GM19455 (cell line): ENCODE measurements at regions not wholly inside any gene's neighbourhood (a gene's known extent, or its start where the extent isn't known, plus 50 kb on each side); places are given as distances from the start of the nearest gene placed in this dataset.
"Not testable (repeated sequence)": the region's sequence is repeated elsewhere in the genome, so short reads cannot be mapped to it uniquely, and the experiment has no call there.

Source experiments
- ATAC-seq: cut with Tn5 transposase; IDR thresholded peaks from one replicate; pipeline ENCODE4 v1.9.1; 2021; ENCODE audit not compliant: unreplicated experiment

DNA sequence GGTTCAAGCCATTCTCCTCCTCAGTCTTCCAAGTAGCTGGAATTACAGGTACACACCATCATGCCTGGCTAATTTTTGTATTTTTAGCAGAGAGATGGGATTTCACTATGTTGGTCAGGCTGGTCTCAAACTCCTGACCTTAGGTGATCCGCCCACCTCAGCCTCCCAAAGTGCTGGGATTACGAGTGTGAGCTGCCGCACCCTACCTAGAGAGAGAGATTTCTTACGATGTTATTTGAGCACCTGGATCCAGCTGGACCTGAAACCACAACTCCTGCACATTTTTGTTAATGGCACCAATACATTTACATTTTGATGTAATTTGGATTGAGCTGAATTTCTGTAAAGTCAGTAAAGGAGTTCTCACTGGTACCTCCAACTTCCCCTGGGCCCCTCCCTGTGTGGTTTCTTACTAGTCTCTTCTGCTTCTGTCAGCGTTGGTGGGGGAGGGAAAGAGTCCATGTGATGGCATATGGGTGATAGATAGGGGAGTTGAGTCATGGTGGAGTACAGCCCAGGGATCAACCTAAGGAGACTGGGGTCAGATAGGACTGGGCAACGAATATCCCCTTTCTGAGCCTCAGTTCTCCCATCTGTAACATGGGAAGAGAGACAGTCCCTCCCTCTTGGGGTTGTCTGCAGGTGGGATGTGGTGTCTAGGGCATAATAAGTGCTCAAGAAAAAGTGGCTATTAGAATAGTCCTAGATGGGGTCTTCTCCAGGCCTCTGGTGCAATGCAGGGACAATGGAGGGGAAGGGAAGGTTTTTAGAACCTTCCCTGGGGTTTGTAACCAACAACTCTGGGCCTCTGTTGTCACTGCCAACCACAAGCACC lies 83.3 kb upstream of the MED13L start:
- ATAC-seq = no peak

DNA sequence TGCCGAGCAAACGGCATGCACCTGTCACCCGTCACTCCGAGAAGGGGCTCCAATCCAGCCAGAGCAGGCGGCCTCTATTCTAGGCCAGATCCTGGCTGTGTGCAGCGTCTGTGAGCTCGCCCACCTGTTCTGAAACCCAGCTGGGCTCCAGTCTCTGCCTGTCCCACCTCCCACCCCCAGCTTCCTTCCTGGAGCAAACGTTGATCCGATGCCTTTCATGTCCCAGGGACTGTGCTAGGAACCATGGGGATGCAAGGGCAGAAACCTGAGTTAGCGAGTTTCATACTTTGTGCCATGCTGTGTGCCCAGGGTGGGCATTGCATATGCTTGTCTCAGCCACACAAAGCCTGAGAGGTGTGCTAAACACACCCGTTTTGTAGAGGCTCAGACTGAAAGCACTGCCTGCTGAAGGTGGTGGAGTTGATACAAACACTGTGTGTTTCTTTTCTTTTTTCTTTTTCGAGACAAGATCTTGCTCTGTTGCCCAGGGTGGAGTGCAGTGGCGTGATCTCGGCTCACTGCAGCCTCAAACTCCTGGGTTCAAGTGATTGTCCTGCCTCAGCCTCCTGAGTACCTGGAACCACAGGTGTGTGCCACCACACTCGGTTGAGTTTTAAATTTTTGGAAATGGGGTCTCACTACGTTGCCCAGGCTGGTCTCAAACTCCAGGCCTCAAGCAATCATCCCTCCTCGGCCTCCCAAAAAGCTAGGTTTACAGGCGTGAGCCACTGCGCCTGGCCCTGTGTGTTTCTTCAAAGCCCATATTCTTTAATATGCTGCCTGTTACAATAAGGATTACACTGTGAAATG lies 84.1 kb upstream of the MED13L start:
- no peak for ATAC-seq

DNA sequence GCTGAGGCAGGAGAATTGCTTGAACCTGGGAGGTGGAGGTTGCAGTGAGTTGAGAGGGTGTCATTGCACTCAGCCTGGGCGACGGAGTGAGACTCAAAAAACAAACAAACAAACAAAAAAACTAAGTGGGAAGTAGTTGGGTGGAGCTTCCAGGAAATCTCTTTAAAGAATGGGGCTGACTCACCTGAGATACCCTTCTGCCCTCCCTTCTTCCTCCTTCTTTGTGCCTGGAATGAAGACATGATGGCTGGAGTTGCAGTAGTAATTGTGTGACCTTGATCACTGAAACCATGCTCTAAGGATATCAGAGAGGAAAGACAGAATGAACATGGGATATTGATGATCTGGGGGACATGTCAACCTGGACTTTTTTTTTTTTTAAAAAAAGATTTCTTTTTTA lies 87.6 kb upstream of the MED13L start:
- ATAC-seq = no peak

DNA sequence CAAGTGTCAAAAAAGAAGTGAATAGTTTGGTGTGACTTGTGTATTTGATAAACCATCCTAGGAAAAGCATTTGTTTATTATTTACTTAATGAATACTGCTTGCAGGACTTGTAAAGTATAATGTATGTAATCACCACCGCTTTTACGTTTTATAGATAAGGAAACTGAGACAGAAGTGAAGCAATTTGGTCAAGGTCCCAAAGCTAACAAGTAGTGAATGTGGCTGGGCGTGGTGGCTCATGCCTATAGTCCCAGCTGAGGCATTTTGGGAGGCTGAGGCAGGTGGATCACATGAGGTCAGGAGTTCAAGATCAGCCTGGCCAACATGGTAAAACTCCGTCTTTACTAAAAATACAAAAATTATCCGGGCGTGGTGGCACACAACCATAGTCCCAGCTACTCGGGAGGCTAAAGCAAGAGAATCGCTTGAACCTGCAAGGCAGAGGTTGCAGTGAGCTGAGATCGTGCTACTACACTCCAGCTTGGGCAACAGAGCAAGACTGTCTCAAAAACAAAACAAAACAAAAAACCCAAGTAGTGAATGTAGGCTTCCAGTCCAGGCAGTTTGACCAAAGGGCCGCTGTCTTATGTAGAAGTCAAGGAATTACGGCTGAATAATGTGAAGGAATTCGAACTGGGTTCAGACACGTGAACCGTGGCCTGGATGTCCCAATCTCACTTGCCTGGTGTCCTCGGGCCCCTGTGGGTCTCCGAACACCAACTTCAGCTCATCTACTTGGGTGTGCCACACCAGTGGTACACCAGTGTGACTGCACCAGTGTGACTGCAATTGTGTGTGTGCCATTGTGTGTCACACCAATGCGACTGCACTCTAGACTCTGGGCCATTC lies 88.3 kb upstream of the MED13L start:
- ATAC-seq = no peak

DNA sequence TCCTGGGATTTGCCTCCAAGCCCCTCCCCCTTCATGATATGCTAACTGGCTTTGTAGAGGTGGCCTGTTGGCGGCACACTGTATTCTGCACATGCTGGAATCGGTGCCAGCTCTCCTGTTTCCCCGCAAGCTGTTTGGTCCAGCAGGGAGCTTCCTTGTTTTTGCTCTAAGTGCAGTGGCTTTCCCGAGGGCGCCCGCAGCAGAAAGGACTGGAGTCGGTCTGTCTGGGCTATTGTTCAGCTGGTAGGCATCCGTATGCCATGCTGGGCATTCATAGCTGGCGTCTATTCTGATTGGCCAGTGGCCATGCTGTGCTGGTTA lies 88.9 kb upstream of the MED13L start:
- no peak for ATAC-seq

DNA sequence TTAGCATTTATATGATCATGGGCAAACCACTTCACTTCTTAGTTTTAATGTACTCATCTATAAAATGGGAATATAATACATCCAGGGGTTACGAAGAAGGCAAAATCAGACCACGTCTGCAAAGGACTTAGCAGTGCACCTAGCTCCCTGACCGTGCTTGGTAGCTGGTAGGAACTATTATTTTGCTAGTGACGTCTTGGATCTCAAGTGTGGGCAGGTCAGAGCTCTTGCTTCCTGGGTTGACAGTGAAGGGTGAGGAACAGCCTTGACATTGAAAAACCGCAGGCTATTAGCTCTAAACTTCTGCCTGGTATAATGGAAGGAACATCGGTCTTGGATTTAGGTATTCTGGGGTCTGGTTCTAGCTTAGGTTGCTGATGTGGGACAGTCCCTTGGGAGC lies 89.3 kb upstream of the MED13L start:
- no peak for ATAC-seq

DNA sequence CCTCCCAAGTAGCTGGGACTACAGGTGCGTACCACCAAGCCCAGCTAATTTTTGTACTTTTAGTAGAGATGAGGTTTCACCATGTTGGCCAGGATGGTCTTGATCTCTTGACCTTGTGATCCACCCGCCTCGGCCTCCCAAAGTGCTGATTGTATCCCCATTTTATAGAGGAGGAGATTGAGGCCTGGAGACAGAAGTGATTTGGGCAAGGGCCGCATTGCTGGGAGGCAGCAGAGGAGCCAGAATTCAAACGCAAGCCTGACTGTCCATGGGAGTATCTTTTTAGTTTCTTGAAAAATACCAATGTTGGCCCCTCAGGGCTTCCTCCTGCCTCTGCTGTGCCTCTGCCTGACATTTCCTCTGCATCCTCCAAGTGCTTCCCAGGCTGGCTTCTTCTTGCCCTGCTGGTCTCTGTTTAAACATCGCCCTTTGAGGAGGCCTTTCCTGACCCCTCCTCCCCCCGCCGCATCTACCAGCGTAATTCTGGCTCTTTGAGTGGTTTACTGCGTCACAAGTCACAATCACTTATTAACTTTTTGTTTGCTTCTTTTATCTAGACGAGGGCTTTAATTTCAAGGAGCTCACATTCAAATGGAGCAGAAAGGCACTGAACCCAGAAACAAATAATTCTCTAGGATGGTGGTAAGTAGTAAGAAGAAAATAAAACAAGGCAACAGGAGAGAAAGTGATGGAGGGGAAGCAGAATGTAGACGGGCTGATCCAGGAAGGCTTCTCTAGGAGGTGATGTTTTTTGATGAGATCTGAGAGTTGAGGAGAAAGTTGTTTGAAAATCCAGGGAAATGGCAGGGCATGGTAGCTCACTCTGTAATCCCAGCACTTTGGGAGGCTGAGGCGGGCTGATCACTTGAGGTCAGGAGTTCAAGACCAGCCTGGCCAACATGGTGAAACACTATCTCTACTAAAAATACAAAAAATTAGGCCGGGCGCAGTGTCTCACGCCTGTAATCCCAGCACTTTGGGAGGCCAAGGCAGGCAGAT lies 91.0 kb upstream of the MED13L start:
- no peak for ATAC-seq

DNA sequence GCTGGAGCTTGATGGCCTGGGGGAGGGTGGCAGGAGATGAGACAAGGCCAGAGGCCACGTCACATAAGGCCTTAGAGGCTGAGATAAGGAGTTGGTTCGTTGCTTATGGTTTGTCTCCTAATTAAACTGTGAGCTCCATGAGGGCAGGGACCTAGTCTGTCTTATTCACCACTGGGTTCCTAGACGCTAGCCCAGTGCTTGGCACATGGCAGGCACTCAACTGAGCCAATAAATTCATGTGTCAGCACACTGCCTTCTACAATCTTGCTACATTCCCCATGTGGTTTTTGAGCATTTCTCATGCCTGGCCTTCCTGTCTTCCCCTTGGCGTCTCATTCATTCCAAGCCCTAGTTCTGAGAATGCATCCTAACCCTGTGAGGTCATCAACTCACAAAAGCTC lies 92.5 kb upstream of the MED13L start:
- ATAC-seq = no peak

DNA sequence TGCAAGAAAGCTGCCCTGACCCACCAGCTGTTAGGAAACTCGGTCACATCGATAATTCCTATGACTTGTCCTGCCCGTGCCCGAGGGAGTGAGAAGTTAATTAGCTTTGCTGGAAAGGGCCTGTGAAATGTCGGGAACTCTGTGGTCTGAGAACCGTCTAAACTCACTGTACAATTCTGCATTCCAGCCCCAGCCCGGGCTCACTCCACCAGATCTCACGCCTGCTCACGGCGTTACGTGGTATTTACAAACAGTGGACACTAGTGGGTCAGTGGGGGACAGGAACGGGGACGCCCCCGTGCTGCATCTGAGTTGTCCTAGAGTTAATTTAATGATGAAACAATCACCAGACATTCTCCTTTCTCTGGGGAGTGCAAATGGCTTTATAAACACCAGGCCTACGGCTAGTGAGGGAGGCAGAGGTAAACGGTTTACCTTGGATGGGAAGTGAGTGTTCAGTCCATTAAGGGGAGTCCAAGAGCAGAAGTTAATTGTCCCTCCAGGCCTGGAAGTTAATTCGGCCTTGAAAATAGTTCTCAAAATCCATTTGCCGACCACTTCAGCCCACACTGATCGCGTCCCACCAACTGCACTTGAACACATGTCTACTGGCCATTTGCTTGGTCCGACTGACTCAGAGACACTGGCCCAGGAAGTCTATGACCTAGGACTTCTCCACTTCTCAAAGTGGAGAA lies 93.5 kb upstream of the MED13L start:
- ATAC-seq = no peak

DNA sequence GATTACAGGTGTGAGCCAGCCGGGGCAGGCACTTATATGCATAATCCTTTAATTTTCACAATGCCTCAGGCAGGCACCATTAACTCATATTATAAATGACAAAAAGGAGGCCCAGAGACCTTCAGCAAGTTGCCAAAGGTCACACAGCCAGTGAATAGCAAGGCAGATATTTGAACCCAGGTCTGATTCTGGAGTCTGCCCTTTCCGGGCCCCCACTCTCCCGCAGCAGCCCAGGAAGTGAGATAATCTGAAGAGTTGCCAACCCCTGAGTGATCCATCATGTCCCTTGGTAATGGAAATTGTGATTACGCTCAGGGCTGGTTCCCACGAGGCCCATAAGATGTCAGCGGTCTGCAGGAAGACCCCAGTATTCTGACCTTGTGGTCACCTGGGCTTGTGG lies 95.3 kb upstream of the MED13L start:
- no peak for ATAC-seq

DNA sequence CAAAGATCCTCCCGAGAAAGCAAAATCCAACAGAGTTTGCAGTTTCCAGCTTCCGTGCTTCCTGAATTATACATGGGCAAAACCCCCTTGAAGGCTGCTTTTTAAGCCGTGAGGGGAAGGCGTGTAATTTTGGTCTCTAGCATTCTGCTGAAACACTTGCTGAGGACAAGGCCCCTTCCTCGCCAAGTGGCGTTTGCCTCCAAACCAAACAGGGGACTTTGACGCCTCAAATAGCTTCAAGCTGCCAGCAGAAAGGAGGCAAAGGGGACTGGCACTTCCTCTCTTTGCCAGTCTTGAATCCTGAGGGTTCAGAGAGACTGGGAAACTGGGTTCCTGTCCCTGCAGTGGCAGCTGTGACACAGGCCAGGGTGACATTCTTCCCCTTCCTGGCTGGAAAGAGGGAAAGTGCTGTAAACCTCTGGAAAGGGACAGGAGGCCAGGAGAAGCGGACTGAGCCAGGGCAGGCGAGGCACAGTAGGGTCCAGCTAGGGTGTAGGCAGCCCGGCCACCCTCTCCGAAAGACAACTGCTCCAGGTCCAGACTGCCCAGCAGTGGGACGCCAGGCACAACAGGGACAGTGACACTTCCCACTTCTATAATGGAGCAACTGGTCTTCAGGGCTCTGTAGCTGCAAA lies 96.2 kb upstream of the MED13L start:
- ATAC-seq = no peak

DNA sequence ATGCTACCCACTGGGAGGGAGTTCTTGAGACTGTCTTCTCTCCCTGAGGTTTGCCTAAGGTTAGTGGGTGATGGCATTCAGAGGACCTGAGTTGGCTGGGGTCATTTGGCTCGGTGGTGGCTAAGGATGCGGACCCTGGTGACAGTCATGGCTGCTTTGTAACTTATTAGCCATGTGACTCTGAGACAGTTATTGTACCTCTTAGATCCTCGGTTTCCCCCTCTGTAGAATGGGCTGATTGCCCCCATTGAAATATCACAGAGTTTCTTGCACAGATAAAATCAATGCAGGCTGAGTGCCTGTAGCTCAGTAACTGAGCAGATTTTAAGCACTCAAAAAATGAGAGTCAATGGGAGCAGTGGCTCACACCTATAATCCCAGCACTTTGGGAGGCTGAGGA lies 96.7 kb upstream of the MED13L start:
- ATAC-seq = no peak

DNA sequence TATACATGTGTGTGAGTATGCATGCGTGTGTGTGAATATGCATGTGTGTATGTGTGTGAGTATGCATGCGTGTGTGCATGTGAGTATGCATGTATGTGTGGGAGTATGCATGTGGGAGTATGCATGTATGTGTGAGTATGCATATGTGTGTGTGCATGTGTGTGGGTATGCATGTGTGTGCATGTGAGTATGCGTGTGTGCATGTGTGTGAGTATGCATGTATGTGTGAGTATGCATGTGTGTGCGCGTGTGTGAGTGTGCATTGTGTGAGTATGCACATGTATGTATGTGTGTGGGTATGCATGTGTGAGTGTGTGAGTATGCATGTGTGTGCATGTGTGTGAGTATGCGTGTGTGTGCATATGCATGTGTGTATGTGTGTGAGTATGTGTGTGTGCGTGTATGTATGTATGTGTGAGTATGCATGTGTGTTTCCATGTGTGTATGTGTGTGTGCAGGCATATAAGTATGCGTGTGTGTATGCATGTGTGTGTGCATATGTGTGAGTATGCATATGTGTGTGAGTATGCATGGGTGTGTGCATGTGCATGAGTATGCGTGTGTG lies 97.9 kb upstream of the MED13L start:
- ATAC-seq = no peak

DNA sequence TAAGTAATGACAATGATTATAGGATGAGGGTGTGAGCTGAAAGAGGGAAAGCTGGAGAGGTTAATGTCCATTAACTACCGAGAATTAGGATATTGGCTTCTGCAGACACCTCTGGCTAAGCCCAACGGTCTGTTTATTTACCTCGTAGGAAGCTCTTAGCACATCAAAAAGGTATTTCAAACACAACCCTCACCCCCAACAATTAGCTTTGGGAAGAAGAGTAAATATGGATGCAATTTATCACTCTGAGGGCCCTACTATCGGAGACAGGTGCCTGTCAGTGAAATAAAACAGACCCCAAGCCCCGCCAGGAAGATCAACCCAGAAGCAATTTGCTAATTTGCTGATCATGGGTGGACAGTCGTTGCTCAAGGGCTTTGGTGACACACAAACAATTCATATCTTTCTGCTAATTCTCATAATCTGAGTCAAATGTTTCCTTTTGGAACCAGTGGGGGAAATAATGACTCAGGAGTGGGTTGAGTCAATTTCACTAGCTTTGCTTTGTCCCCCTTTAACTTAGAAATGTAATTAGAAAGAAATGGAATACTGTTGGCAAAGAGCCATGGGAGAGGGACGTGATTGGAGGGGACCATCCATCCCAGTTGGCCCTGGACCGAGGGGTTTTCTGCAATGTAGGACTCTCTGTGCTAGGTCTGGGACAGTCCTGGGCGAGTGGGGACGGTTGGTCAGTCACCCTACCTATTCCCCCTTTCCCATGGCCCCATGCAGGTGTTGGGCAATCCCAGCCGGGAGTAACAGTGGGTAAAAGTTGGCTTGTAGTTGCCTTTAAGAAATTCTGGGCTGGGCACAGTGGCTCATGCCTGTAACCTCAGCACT lies 99.1 kb upstream of the MED13L start:
- ATAC-seq = no peak

DNA sequence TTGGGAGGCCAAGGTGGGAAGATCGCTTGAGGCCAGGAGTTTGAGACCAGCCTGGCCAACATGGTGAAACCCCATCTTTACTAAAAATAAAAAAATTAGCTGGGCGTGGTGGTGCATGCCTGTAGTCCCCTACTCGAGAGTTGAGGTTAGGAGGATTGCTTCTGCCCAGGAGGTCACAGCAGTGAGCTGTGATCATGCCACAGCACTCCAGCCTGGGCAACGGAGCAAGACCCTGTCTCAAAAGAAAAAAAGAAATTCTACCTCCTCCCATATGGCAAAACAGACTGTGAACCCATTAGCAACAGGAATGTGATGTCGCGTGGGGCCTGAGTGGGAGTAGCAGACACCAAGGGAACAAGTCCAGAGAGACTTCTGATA lies 99.7 kb upstream of the MED13L start:
- not testable (repeated sequence) for ATAC-seq

DNA sequence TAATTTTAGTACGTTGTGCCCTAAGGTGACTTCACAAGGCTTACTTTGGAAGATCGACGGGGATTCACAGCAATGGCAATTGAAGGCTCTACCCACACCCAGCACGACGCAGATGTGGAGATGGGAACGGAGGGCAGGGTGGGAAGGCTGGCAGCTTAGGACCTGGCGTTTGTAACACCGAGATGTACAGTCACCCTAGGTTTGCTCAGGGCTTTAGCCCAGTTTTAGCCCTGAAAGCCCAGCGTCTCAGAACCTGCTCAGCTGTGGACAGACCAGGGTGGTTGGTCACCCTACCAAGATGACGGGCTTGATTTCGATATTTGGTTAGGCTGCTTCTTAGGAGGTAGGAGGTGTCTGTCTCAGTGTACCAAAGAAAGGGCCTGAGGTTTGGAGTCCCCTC lies 100.5 kb upstream of the MED13L start:
- no peak for ATAC-seq

DNA sequence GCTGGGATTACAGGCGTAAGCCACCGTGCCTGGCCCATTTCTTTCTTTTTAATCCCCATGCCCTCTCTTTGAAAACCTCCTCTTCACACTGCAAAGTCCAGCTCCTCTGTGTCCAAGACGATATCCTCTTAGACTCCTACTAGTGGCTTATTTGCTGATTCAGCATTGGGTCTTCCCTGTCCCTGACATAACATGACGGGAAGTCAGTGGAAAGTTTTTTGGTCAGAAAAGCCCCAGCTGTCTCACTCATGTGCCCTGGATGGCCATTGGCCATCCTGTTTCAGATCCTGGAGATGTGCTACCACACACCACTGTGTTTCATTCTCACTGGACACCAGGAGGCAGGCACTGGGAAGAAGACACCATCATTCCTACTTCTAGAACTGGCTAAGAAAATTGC lies 102.6 kb upstream of the MED13L start:
- no peak for ATAC-seq

DNA sequence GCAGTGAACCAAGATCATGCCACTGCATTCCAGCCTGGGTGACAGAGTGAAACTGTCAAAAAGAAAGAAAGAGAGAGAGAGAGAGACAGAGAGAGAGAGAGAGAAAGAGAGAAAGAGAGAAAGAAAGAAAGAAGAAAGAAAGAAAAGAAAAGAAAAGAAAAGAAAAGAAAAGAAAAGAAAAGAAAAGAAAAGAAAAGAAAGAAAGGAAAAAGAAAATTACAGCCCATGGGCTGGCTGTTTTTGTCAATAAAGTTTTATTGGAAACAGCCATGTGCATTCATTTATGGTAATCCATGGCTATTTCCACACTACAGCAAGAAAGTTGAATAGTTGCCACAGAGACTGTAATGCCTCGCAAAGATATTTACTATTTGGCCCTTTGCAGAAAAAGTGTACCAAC lies 103.2 kb upstream of the MED13L start:
- not testable (repeated sequence) for ATAC-seq
